Breast epithelium (tissue), 4 donors: ENCODE measurements at regions not wholly inside any gene's neighbourhood (a gene's known extent, or its start where the extent isn't known, plus 50 kb on each side); places are given as distances from the start of the nearest gene placed in this dataset.

Source experiments
- DNase-seq, 2 donors: peaks; one replicate each; pipeline ENCODE4 v3.0.0-alpha.2; 2019; ENCODE audit warnings: low spot score in 2 of 2
- H3K27ac ChIP-seq, 2 donors: fragments of 200-600 bp; sonication (generic) in 1 of 2; one replicate each; pipeline ENCODE4 v1.5.1; 2016 to 2019; ENCODE audit warnings: mild to moderate bottlenecking in 1 of 2
- H3K27me3 ChIP-seq, 2 donors: fragments of 200-600 bp; sonication (generic) in 1 of 2; one replicate each; pipeline versions ENCODE4 v1.5.1 to v1.6.0; 2017 to 2019; ENCODE audit warnings: control low read depth in 1 of 2, mild to moderate bottlenecking in 1 of 2
- H3K36me3 ChIP-seq: fragments of 200-600 bp; one replicate; pipeline ENCODE4 v1.5.1; 2019
- H3K4me1 ChIP-seq, 2 donors: fragments of 200-600 bp; sonication (generic); one replicate each; pipeline ENCODE4 v1.5.1; 2016 to 2019; ENCODE audit warnings: control low read depth in 1 of 2
- H3K4me3 ChIP-seq, 3 donors: fragments of 200-600 bp; sonication (generic); 1 replicate in 2 of 3; 2 replicates in 1 of 3; pipeline ENCODE4 v1.5.1; 2016 to 2019; ENCODE audit warnings: mild to moderate bottlenecking in 3 of 3, moderate library complexity in 2 of 3
- H3K9me3 ChIP-seq, 2 donors: fragments of 200-600 bp; sonication (generic) in 1 of 2; one replicate each; pipeline ENCODE4 v1.5.1; 2016 to 2019; ENCODE audit warnings: control low read depth in 1 of 2
- CTCF ChIP-seq, 3 donors: fragments of 450-650 bp; IDR thresholded peaks; one replicate each; pipeline ENCODE4 v1.5.1; 2016 to 2017; ENCODE audit warnings: antibody characterized with exemption in 3 of 3, mild to moderate bottlenecking in 3 of 3, moderate library complexity in 3 of 3
- POLR2A ChIP-seq: fragments of 450-650 bp; IDR thresholded peaks from one replicate; pipeline ENCODE4 v1.6.1; 2016; ENCODE audit warnings: antibody characterized with exemption, mild to moderate bottlenecking, moderate library complexity
- POLR2AphosphoS5 ChIP-seq, 3 donors: sonication (generic); formaldehyde crosslinking; IDR thresholded peaks; one replicate each; pipeline ENCODE4 v1.6.1; 2017; ENCODE audit warnings: antibody characterized with exemption in 3 of 3
- intact Hi-C: fragments of 100-400 bp; cut with DNase I; formaldehyde crosslinking; loops from one replicate; pipeline ENCODE4 v1.15.1; 2023; ENCODE audit warnings: low total_unique reads

DNA sequence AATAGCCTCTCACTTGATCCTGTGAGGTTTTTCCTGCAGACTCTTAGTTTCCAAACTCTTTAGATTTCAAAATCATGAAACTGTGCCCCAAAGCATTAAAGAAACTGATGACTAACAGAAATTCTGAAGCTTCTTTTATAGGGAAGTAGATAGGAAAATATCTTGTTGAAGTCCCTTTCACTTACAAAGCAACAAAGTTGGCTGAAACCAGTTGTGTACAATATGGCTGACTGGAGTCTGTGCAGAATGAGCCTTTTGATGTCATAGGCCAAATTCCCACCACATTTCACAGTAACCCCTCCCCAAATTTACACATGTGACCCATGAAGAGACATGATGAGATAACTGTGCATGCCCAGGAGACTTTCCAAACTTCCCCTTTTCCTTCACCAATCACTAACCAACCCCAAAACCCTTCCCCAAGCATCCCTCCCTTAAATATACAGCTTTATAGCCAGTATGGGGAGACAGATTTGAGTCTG, 61.7 kb upstream of the NCK2 start:
- DNase-seq: no peak
- no peak overlapping the region for H3K4me3 ChIP-seq
- no peaks in the 10 kb centered on the region for H3K27me3 ChIP-seq
- H3K27ac ChIP-seq: no peak overlapping the region
- TF ChIP-seq POLR2A (no peak), POLR2AphosphoS5 (IDR thresholded peaks at IDR 0.05) (no peak), CTCF (IDR thresholded peaks at IDR 0.05) (no peak)
- H3K4me1 ChIP-seq: no peaks in the 10 kb centered on the region
- H3K9me3 ChIP-seq: no peaks in the 10 kb centered on the region
- intact Hi-C loops: no loop called here
- H3K36me3 ChIP-seq: no peaks in the 10 kb centered on the region

DNA sequence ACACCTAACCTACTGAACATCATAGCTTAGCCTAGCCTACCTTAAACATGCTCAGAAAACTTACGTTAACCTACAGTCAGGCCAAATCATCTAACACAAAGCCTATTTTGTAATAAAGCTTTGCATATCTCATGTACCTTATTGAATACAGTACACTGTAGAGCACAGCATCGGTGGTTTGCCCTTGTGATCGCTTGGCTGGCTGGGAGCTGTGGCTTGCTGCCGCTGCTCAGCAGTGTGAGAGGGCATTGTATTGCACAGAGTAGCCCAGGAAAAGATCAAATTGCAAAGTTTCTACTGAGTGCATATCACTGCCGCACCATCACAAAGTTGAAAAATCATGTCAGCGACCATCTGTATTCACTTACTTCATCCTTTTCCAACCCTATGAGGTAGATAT, 62.3 kb upstream of the NCK2 start:
- intact Hi-C loops: no loop called here
- H3K4me1 ChIP-seq: no peaks in the 10 kb centered on the region
- no peak for TF ChIP-seq CTCF (IDR thresholded peaks at IDR 0.05)
- TF ChIP-seq POLR2A: no peak
- no peak for TF ChIP-seq POLR2AphosphoS5 (IDR thresholded peaks at IDR 0.05)
- no peaks in the 10 kb centered on the region for H3K9me3 ChIP-seq
- no peak for DNase-seq
- H3K27ac ChIP-seq: no peak overlapping the region
- no peaks in the 10 kb centered on the region for H3K27me3 ChIP-seq
- no peaks in the 10 kb centered on the region for H3K36me3 ChIP-seq
- H3K4me3 ChIP-seq: no peak overlapping the region

DNA sequence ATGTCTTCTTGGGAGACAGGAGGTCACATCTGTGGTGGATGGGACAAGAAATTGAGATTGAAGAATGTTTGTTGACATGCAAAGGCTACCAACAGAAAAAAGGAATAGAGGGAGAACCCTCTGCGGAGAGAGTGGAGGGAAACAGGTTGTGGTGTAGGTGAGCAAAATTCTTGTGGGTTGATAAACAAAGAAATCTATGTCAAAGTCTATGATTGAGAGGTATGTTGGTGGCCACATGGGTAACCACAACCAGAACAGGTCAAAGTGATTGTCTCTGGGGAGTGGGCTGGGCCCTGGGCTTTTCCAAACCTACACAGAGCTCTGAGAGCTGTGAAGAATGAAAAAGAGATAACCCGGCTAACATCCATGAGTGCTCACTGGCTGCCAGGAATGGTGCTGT, 62.8 kb upstream of the NCK2 start:
- Histone ChIP-seq H3K36me3 (no peaks in the 10 kb centered on the region), H3K9me3 (no peaks in the 10 kb centered on the region), H3K27me3 (no peaks in the 10 kb centered on the region), H3K27ac (no peak overlapping the region), H3K4me3 (no peak overlapping the region), H3K4me1 (no peaks in the 10 kb centered on the region)
- TF ChIP-seq CTCF (IDR thresholded peaks at IDR 0.05): no peak
- no peak for TF ChIP-seq POLR2A
- no peak for TF ChIP-seq POLR2AphosphoS5 (IDR thresholded peaks at IDR 0.05)
- intact Hi-C loops: no loop called here
- no peak for DNase-seq

- no peaks in the 10 kb centered on the region for H3K9me3 ChIP-seq
- no peak overlapping the region for H3K4me3 ChIP-seq
- H3K36me3 ChIP-seq: no peaks in the 10 kb centered on the region
- intact Hi-C loops: no loop called here
- TF ChIP-seq CTCF (IDR thresholded peaks at IDR 0.05) (no peak), POLR2AphosphoS5 (IDR thresholded peaks at IDR 0.05) (no peak), POLR2A (no peak)
- H3K27me3 ChIP-seq: no peaks in the 10 kb centered on the region
- H3K27ac ChIP-seq: no peak overlapping the region
- H3K4me1 ChIP-seq: no peaks in the 10 kb centered on the region
- no peak for DNase-seq
Observed at GRCh38 chr2:105680357-105680756, 64.4 kb upstream of the NCK2 start.

DNA sequence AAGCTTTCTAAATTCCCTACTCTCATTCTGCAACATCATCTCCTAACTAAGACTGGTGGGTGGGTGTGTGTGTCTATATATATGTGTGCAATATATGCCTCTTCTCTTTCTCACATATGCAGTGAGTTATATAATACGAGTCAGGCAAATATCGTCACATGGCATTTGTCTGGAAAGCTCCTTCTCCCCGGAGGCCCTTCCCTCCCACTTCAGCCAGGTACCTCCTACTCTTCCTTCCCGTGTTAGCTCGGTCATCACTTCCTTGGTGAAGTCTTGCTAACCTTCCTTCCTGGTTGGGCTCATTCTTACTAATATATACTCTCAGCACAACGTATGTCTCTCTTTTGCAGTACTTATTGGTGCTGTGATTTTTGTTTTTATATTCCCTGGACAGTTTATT, 66.4 kb upstream of the NCK2 start:
- intact Hi-C loops: no loop called here
- H3K27me3 ChIP-seq: no peaks in the 10 kb centered on the region
- H3K9me3 ChIP-seq: no peaks in the 10 kb centered on the region
- TF ChIP-seq POLR2A (no peak), POLR2AphosphoS5 (IDR thresholded peaks at IDR 0.05) (no peak), CTCF (IDR thresholded peaks at IDR 0.05) (no peak)
- H3K4me1 ChIP-seq: no peaks in the 10 kb centered on the region
- H3K4me3 ChIP-seq: no peak overlapping the region
- no peak overlapping the region for H3K27ac ChIP-seq
- no peak for DNase-seq
- H3K36me3 ChIP-seq: no peaks in the 10 kb centered on the region
